OCI-LY7 (cell line): ENCODE measurements at regions not wholly inside any gene's neighbourhood (a gene's known extent, or its start where the extent isn't known, plus 50 kb on each side); places are given as distances from the start of the nearest gene placed in this dataset.

ENCODE experiments used
- BruUV-seq: library from RNA; stranded (reverse); fragments of 400-500 nt; replicated peaks from 2 replicates; lab custom pipeline; 2021; lab: Mats Ljungman, UMichigan
- CTCF ChIA-PET: fragments of 300-600 bp; sonication (Branson Sonifier 250); formaldehyde crosslinking; loops from one replicate; lab custom pipeline; 2022; ENCODE audit warnings: antibody characterized with exemption; ENCODE audit not compliant: unreplicated experiment; lab: Charles Lee
- POLR2A ChIA-PET: fragments of 300-600 bp; sonication (Branson Sonifier 250); formaldehyde crosslinking; loops from one replicate; lab custom pipeline; 2022; ENCODE audit warnings: antibody characterized with exemption; lab: Charles Lee
- DNase-seq: peaks from one replicate; pipeline ENCODE4 v3.0.0-alpha.2; 2015; ENCODE audit warnings: low spot score
- H2AFZ ChIP-seq: fragments of 200-600 bp; sonication (generic), shearing (Covaris generic); 2 replicates; pipeline ENCODE4 v1.6.1; 2014; ENCODE audit warnings: mild to moderate bottlenecking, antibody characterized with exemption, low read length, moderate library complexity
- H3K27ac ChIP-seq: fragments of 200-600 bp; sonication (generic); 2 replicates; pipeline ENCODE4 v1.5.1; 2014; ENCODE audit warnings: mixed run types, low read depth, mild to moderate bottlenecking, moderate library complexity, low read length, inconsistent platforms; ENCODE audit not compliant: poor library complexity, severe bottlenecking
- H3K36me3 ChIP-seq: fragments of 200-600 bp; sonication (generic); 2 replicates; pipeline ENCODE4 v1.6.1; 2014; ENCODE audit warnings: mild to moderate bottlenecking, antibody characterized with exemption, low read length, moderate library complexity, mixed read lengths; ENCODE audit not compliant: insufficient read depth
- H3K4me1 ChIP-seq: fragments of 200-600 bp; sonication (generic); 2 replicates; pipeline ENCODE4 v1.5.1; 2014; ENCODE audit warnings: mild to moderate bottlenecking, low read length; ENCODE audit not compliant: insufficient read depth, poor library complexity, severe bottlenecking
- H3K4me2 ChIP-seq: fragments of 200-600 bp; sonication (generic); 2 replicates; pipeline ENCODE4 v1.6.1; 2014; ENCODE audit warnings: mild to moderate bottlenecking, low read length
- H3K4me3 ChIP-seq: fragments of 200-600 bp; sonication (generic); 2 replicates; pipeline ENCODE4 v1.5.1; 2014; ENCODE audit warnings: mild to moderate bottlenecking, low read depth, low read length; ENCODE audit not compliant: poor library complexity, severe bottlenecking
- H3K79me2 ChIP-seq: fragments of 200-600 bp; sonication (generic); 2 replicates; pipeline ENCODE4 v1.6.1; 2016; ENCODE audit warnings: low read depth, mild to moderate bottlenecking, low read length, moderate library complexity, mixed read lengths; ENCODE audit not compliant: insufficient read depth
- H3K9me2 ChIP-seq: fragments of 200-600 bp; sonication (generic); 2 replicates; pipeline ENCODE4 v1.6.1; 2016; ENCODE audit warnings: mild to moderate bottlenecking, low read length, mixed read lengths; ENCODE audit not compliant: insufficient read depth
- H3K9me3 ChIP-seq: fragments of 200-600 bp; sonication (generic); 2 replicates; pipeline ENCODE4 v1.6.1; 2014; ENCODE audit warnings: mild to moderate bottlenecking, mixed run types, low read length, mixed read lengths
- H4K20me1 ChIP-seq: fragments of 200-600 bp; sonication (generic); 2 replicates; pipeline ENCODE4 v1.6.1; 2014; ENCODE audit warnings: mild to moderate bottlenecking, antibody characterized with exemption, low read length, moderate library complexity, mixed read lengths; ENCODE audit not compliant: insufficient read depth
- CTCF ChIP-seq: fragments of 200-600 bp; sonication (generic); conservative IDR thresholded peaks from 2 replicates; pipeline ENCODE4 v1.5.1; 2014; ENCODE audit warnings: mild to moderate bottlenecking, antibody characterized with exemption, low read length, moderate library complexity, mixed read lengths
- EZH2phosphoT487 ChIP-seq: fragments of 200-600 bp; sonication (generic); IDR thresholded peaks from 2 replicates; pipeline ENCODE4 v1.6.1; 2018; ENCODE audit warnings: low read depth, borderline replicate concordance, mild to moderate bottlenecking, mixed run types, antibody characterized with exemption, low read length, moderate library complexity, mixed read lengths
- intact Hi-C: fragments of 100-400 bp; cut with micrococcal nuclease; formaldehyde crosslinking; loops from one replicate; pipeline ENCODE4 v1.10.0; 2022; ENCODE audit not compliant: unreplicated experiment

DNA sequence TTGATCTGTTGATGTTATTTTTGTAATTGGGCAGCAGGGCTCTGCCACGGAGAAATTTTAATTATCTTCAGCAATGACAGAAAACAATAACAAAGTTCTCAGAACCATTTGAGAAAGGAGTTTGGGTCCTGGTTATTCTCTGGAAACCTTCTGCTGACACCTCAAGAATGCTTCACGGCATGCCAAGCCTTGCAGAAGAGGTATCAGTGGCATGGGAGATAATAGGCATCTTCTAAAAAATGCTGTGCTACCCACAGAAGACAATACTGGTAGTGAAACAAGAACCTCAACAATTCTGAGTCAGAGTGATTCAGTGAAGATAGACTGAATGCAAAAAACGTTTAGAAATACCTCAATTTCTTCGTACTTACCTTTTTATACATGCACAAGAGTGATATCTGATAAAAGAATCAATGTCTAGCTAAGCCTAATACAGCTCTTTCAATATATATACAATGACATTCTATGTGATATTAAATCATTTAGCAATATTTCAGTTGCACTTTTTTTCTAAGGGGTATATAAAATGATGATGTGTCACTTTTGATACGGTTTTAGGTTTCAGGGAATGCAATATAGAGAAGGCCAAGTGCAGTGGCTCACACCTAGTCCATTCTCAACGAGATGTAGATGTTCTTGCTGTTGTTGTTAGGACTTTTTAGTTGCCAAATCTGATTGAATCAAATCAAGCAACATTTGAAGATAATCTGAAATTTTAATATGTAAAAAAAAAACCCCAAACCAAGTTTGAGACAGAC is 110.4 kb upstream of the COL21A1 start:
- Histone ChIP-seq H3K27ac (no peak overlapping the region), H3K36me3 (no peaks in the 10 kb centered on the region), H4K20me1 (no peaks in the 10 kb centered on the region), H3K4me3 (no peak overlapping the region), H3K4me2 (no peak overlapping the region), H3K4me1 (no peaks in the 10 kb centered on the region), H3K9me2 (no peaks in the 10 kb centered on the region), H3K9me3 (no peaks in the 10 kb centered on the region), H2AFZ (no peak overlapping the region), H3K79me2 (no peaks in the 10 kb centered on the region)
- no TSS peak for BruUV-seq
- CTCF ChIA-PET = interaction anchor here (1.0 kb wide), 1 partner anchor 237 kb away, joined by 4 read pairs; no protein-coding TSS in a partner anchor
- POLR2A ChIA-PET = interaction anchor here (0.5 to 1.2 kb wide), 3 partner anchors 191 to 1307 kb away, joined by 3 to 5 read pairs (median 3); no protein-coding TSS in a partner anchor
- TF ChIP-seq EZH2phosphoT487 (no peak), CTCF (no peak)
- intact Hi-C loops = no loop called here
- DNase-seq = no peak

GRCh38 chr6:56356426-56356825 is 109.0 kb upstream of the COL21A1 start:
- POLR2A ChIA-PET = no interaction called here
- no peaks in the 10 kb centered on the region for H3K36me3 ChIP-seq
- no peaks in the 10 kb centered on the region for H3K9me3 ChIP-seq
- no peaks in the 10 kb centered on the region for H4K20me1 ChIP-seq
- no peaks in the 10 kb centered on the region for H3K4me1 ChIP-seq
- TF ChIP-seq CTCF (no peak), EZH2phosphoT487 (no peak)
- H3K79me2 ChIP-seq = no peaks in the 10 kb centered on the region
- H2AFZ ChIP-seq = no peak overlapping the region
- CTCF ChIA-PET = no interaction called here
- no peak overlapping the region for H3K27ac ChIP-seq
- H3K9me2 ChIP-seq = no peaks in the 10 kb centered on the region
- BruUV-seq = no TSS peak
- H3K4me2 ChIP-seq = no peak overlapping the region
- intact Hi-C loops = no loop called here
- no peak overlapping the region for H3K4me3 ChIP-seq
- DNase-seq = no peak

DNA sequence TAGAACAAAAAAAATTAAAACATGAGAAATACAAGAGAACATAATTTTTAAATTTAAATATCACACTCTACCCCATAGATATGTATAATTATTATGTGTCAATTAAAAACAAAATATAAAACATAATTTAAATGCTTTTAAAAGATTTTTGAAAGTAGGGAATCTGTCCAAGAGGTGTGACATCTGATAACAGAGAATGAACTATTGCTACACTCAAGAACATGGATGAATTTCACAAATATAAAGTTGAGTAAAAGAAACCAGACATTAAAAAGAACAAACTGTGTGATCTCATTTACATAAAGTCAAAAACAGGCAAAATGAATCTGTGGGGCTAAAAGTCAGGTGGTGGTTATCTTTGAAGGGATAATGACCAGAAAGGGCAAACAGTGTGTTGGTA is 106.5 kb upstream of the COL21A1 start:
- H3K9me3 ChIP-seq = no peaks in the 10 kb centered on the region
- H4K20me1 ChIP-seq = no peaks in the 10 kb centered on the region
- no peaks in the 10 kb centered on the region for H3K36me3 ChIP-seq
- intact Hi-C loops = no loop called here
- ChIA-PET POLR2A (interaction anchor here (0.7 kb wide), 1 partner anchor 22 kb away, joined by 3 read pairs; no protein-coding TSS in a partner anchor), CTCF (interaction anchor here (1.0 kb wide), 1 partner anchor 242 kb away, joined by 3 read pairs; no protein-coding TSS in a partner anchor)
- H3K27ac ChIP-seq = no peak overlapping the region
- no peak overlapping the region for H3K4me3 ChIP-seq
- H2AFZ ChIP-seq = no peak overlapping the region
- no peak overlapping the region for H3K4me2 ChIP-seq
- no peak for DNase-seq
- TF ChIP-seq CTCF (no peak), EZH2phosphoT487 (no peak)
- no peaks in the 10 kb centered on the region for H3K4me1 ChIP-seq
- BruUV-seq = no TSS peak
- no peaks in the 10 kb centered on the region for H3K79me2 ChIP-seq
- H3K9me2 ChIP-seq = no peaks in the 10 kb centered on the region
